ENCODE measurements at regions not wholly inside any gene's neighbourhood (a gene's known extent, or its start where the extent isn't known, plus 50 kb on each side); places are given as distances from the start of the nearest gene placed in this dataset.

GRCh38 chr5:6868171-6868570, 154.9 kb downstream of the TENT4A start:
- Histone ChIP-seq H3K36me3 (ENCODE audit: insufficient read depth, low read length) (no peaks in the 10 kb centered on the region), H3K4me3 (ENCODE audit: low read depth, low read length, poor library complexity, severe bottlenecking) (no peak overlapping the region), H4K20me1 (ENCODE audit: insufficient read depth, low read length) (no peaks in the 10 kb centered on the region), H3K79me2 (ENCODE audit: insufficient read depth, low read depth, low read length) (no peaks in the 10 kb centered on the region), H3K9me3 (ENCODE audit: low read length) (no peaks in the 10 kb centered on the region), H2AFZ (ENCODE audit: low read length) (no peak overlapping the region), H3K4me1 (ENCODE audit: insufficient read depth, low read length, poor library complexity, severe bottlenecking) (no peaks in the 10 kb centered on the region), H3K27ac (ENCODE audit: low read depth, low read length, poor library complexity, severe bottlenecking) (no peak overlapping the region), H3K9me2 (ENCODE audit: insufficient read depth, low read length) (no peaks in the 10 kb centered on the region), H3K4me2 (ENCODE audit: low read length) (no peak overlapping the region)
- no TSS peak for BruUV-seq (replicated peaks)
- TF ChIP-seq CTCF (conservative IDR thresholded peaks at IDR 0.05; ENCODE audit: low read length) (no peak), EZH2phosphoT487 (IDR thresholded peaks at IDR 0.05; ENCODE audit: borderline replicate concordance, low read depth, low read length) (no peak)
- ChIA-PET POLR2A (no interaction called here), CTCF (ENCODE audit: unreplicated experiment) (interaction anchor here (0.5 kb wide), 1 partner anchor 13 kb away, joined by 3 read pairs; no protein-coding TSS in a partner anchor)
- no peak for DNase-seq (ENCODE audit: low spot score)
- intact Hi-C loops (cut with micrococcal nuclease; ENCODE audit: unreplicated experiment) = no loop called here

- no peak overlapping the region for H3K4me2 ChIP-seq (ENCODE audit: low read length)
- no peaks in the 10 kb centered on the region for H3K4me1 ChIP-seq (ENCODE audit: insufficient read depth, low read length, poor library complexity, severe bottlenecking)
- H2AFZ ChIP-seq (ENCODE audit: low read length) = no peak overlapping the region
- TF ChIP-seq EZH2phosphoT487 (IDR thresholded peaks at IDR 0.05; ENCODE audit: borderline replicate concordance, low read depth, low read length) = no peak
- TF ChIP-seq CTCF (conservative IDR thresholded peaks at IDR 0.05; ENCODE audit: low read length) = no peak
- no peaks in the 10 kb centered on the region for H3K36me3 ChIP-seq (ENCODE audit: insufficient read depth, low read length)
- no peaks in the 10 kb centered on the region for H4K20me1 ChIP-seq (ENCODE audit: insufficient read depth, low read length)
- no peaks in the 10 kb centered on the region for H3K9me3 ChIP-seq (ENCODE audit: low read length)
- DNase-seq (ENCODE audit: low spot score) = no peak
- ChIA-PET CTCF (ENCODE audit: unreplicated experiment) (interaction anchor here (0.5 kb wide), 1 partner anchor 13 kb away, joined by 3 read pairs; no protein-coding TSS in a partner anchor), POLR2A (no interaction called here)
- no peak overlapping the region for H3K4me3 ChIP-seq (ENCODE audit: low read depth, low read length, poor library complexity, severe bottlenecking)
- intact Hi-C loops (cut with micrococcal nuclease; ENCODE audit: unreplicated experiment) = no loop called here
- no peaks in the 10 kb centered on the region for H3K79me2 ChIP-seq (ENCODE audit: insufficient read depth, low read depth, low read length)
- no peaks in the 10 kb centered on the region for H3K9me2 ChIP-seq (ENCODE audit: insufficient read depth, low read length)
- BruUV-seq (replicated peaks) = no TSS peak
- H3K27ac ChIP-seq (ENCODE audit: low read depth, low read length, poor library complexity, severe bottlenecking) = no peak overlapping the region
Observed at GRCh38 chr5:6868575-6869215, 155.5 kb downstream of the TENT4A start.

GRCh38 chr5:6869677-6870076, 156.4 kb downstream of the TENT4A start:
- ChIA-PET CTCF (ENCODE audit: unreplicated experiment) (no interaction called here), POLR2A (no interaction called here)
- TF ChIP-seq EZH2phosphoT487 (IDR thresholded peaks at IDR 0.05; ENCODE audit: borderline replicate concordance, low read depth, low read length) = no peak
- no peak overlapping the region for H3K4me3 ChIP-seq (ENCODE audit: low read depth, low read length, poor library complexity, severe bottlenecking)
- no peaks in the 10 kb centered on the region for H3K4me1 ChIP-seq (ENCODE audit: insufficient read depth, low read length, poor library complexity, severe bottlenecking)
- no peak overlapping the region for H3K4me2 ChIP-seq (ENCODE audit: low read length)
- no peaks in the 10 kb centered on the region for H3K9me3 ChIP-seq (ENCODE audit: low read length)
- H2AFZ ChIP-seq (ENCODE audit: low read length) = no peak overlapping the region
- no peaks in the 10 kb centered on the region for H4K20me1 ChIP-seq (ENCODE audit: insufficient read depth, low read length)
- H3K27ac ChIP-seq (ENCODE audit: low read depth, low read length, poor library complexity, severe bottlenecking) = no peak overlapping the region
- no TSS peak for BruUV-seq (replicated peaks)
- intact Hi-C loops (cut with micrococcal nuclease; ENCODE audit: unreplicated experiment) = no loop called here
- DNase-seq (ENCODE audit: low spot score) = no peak
- no peaks in the 10 kb centered on the region for H3K36me3 ChIP-seq (ENCODE audit: insufficient read depth, low read length)
- H3K79me2 ChIP-seq (ENCODE audit: insufficient read depth, low read depth, low read length) = no peaks in the 10 kb centered on the region
- no peaks in the 10 kb centered on the region for H3K9me2 ChIP-seq (ENCODE audit: insufficient read depth, low read length)
